HG03025 (cell line): ENCODE measurements at regions not wholly inside any gene's neighbourhood (a gene's known extent, or its start where the extent isn't known, plus 50 kb on each side); places are given as distances from the start of the nearest gene placed in this dataset.

Experiments used
- ATAC-seq: cut with Tn5 transposase; IDR thresholded peaks from one replicate; pipeline ENCODE4 v1.9.1; 2021; ENCODE audit warnings: mild to moderate bottlenecking, moderate library complexity; ENCODE audit not compliant: unreplicated experiment, low FRiP score

GRCh38 chr18:61989138-61989537 lies 96.3 kb upstream of the RNF152 start:
- no peak for ATAC-seq

- no peak for ATAC-seq
Measured at GRCh38 chr18:61988100-61988499, 95.3 kb upstream of the RNF152 start.

GRCh38 chr18:61985681-61986080 lies 92.9 kb upstream of the RNF152 start:
- ATAC-seq = no peak

- no peak for ATAC-seq
Measured at GRCh38 chr18:61984349-61984748, 91.5 kb upstream of the RNF152 start.

DNA sequence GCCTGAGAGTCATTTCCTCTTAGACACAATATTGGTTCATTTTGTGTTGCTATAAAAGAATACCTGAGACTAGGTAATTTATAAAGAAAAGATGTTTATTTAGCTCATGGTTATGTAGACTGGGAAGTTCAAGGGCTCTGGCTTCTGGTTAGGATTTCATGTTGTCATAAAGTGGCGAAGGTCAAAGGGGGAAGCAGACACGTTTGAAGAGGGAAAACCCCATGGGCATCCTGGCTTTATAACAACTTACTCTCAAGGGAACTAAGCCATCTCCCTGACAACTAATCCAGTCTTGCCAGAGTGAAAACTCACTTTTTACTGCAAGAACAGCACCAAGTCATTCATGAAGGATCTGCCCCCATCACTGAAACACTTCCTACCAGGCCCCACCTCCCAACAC lies 89.7 kb upstream of the RNF152 start:
- ATAC-seq = no peak

DNA sequence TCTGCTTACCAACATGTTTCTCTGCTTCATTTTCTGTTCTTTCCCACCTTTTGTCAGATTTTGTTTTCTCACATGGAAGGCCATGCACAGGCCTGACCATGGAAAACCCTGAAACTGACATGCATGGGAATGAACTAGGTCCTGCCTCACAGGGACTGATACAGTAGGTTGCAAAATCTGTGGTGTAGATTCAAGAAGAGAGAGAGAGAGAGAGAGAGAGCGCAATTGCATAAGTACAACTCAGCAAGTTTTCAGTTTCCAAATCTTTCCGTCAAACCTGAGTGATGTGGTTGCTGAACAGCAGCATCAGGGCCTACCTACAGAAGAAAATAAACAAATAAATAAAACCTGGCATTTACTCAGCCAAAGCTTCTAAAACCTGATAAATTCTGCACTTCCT lies 87.5 kb upstream of the RNF152 start:
- no peak for ATAC-seq

- ATAC-seq = no peak
Measured at GRCh38 chr18:61975526-61976326, 82.9 kb upstream of the RNF152 start.

GRCh38 chr18:61973273-61974115 lies 80.7 kb upstream of the RNF152 start:
- no peak for ATAC-seq

- peak; percentile 97 for ATAC-seq
Measured at GRCh38 chr18:61972389-61973264, 79.8 kb upstream of the RNF152 start.

DNA sequence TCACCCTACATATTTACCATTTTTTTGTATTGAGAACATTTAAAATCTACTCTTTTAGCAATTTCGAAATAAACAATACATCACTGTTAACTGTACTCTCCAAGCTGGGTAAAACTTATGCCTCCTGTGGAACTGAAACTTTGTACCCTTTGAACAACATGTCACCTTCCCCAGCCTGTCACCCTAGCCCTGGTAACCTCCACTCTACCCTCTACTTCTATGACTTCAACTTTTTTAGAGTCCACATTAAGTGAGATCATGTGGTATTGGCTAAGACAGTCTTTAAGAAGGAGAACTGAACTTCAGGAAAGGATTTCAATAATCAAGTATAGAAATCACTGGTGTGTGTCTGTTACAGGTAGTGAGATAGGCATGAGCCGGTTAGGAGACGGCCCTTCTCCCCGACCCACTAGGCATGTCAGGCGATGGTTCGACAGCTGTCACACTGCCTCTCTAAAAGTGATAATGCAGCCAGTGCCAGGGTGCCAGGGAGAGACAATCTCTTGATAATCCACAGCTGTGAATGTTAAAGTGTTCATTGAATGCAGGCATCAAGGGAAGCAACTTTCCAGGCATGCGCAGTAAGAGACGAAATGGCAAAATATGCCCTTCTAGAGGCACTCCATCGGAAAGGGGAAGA lies 74.6 kb upstream of the RNF152 start:
- no peak for ATAC-seq

GRCh38 chr18:61965311-61965710 lies 72.5 kb upstream of the RNF152 start:
- no peak for ATAC-seq

- ATAC-seq = no peak
Measured at GRCh38 chr18:61964616-61965015, 71.8 kb upstream of the RNF152 start.

- no peak for ATAC-seq
Measured at GRCh38 chr18:61963705-61964104, 70.9 kb upstream of the RNF152 start.

- ATAC-seq = no peak
Measured at GRCh38 chr18:61957801-61958516, 65.2 kb upstream of the RNF152 start.

- ATAC-seq = no peak
Measured at GRCh38 chr18:61955644-61956043, 62.8 kb upstream of the RNF152 start.

DNA sequence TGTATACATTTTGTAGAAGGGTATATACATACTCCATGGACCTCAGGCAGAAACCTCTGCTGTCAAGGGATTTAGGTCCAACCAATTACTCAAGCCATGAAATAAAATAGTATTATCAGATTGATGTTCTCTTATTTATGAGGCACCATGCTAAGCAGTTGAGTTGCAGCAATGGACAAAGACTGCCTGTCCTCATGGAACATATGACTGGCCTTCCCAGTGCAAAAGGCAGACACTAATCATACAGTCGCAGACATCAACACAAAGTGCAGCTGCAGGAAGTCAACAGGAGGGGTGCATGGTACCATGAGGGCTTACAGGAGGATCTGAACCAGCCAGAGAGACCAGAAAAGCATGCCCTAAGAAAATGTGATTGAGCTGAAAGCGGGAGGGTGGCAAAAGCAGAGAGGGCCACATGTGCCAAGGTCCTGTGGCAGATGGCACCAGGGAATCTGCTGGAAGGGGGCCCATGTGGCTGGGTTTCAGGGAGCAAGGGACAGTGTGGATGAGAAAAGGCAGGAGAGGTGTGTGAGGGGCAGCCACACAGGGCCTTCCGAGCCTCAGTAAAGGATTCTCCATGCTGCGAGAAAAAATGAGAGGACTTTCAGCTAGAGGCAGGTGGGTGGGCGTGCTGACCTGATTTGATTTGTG lies 61.4 kb upstream of the RNF152 start:
- no peak for ATAC-seq

- ATAC-seq = no peak
Measured at GRCh38 chr18:61953641-61954040, 60.8 kb upstream of the RNF152 start.

DNA sequence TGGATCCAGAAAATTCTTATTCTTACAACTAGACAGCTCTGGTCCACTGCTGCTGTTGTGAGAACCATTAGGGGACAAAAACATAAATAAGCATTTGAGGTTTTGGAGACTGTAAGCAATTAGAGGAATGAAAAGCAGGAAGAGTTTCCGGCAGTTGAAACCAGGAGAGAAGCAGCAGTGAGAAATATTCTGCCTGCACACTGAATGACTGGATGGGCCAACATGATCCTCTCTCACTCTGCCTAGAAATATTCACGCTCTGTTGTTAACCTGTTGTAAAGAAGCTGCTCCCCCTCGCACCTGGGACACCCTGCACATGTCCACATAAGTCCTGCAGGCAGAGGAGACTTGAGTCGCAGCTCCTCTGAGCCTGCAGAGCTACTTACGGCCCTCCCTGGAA lies 60.4 kb upstream of the RNF152 start:
- ATAC-seq = no peak

GRCh38 chr18:61951396-61951795 lies 58.6 kb upstream of the RNF152 start:
- ATAC-seq = no peak
